ENCODE measurements at regions not wholly inside any gene's neighbourhood (a gene's known extent, or its start where the extent isn't known, plus 50 kb on each side); places are given as distances from the start of the nearest gene placed in this dataset.

GRCh38 chr16:88298181-88298832 is 84.5 kb upstream of the ZNF469 start:
- peak; percentile 59 for DNase-seq
- no peak for ATAC-seq (ENCODE audit: poor library complexity)
- intact Hi-C loops (cut with DNase I) = no loop called here

DNA sequence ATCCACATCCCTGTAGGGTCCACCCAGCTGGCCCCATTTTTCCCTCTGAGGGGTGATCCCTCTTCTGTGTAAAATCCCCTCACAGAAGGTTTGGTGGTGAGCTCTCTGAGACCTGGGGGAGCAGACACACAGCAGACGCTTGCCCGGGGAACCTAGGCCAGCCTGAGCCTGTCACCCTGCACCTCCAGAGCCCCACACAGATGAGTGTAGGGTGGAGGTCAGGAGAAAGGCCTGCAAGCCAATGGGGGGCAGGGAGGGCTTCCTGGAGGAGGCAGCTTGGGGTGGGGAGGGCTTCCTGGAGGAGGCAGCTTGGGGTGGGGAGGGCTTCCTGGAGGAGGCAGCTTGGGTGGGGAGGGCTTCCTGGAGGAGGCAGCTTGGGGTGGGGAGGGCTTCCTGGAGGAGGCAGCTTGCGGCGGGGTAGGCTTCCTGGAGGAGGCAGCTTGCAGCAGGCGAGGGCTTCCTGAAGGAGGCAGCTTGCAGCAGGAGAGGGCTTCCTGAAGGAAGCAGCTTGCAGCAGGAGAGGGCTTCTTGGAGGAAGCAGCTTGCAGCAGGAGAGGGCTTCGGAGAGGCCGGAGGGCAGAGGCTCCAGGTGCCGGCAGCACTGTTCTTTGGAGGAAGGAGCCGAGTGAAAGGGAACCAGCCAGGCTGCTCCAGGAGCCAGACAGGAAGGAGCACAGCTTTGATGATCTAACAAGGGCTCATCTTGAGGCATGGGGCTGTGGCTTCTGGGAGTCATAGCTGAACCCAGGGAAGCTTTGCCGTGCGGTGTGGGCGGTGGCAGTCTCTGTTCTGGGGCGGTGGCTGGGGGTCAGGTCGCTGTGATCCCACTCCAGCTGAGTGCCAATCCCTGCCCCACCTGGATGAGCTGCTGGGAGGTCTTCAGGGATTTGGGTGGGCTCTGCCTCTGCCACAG is 83.7 kb upstream of the ZNF469 start:
- ATAC-seq (ENCODE audit: poor library complexity) = no peak
- DNase-seq = no peak
- intact Hi-C loops (cut with DNase I) = no loop called here

DNA sequence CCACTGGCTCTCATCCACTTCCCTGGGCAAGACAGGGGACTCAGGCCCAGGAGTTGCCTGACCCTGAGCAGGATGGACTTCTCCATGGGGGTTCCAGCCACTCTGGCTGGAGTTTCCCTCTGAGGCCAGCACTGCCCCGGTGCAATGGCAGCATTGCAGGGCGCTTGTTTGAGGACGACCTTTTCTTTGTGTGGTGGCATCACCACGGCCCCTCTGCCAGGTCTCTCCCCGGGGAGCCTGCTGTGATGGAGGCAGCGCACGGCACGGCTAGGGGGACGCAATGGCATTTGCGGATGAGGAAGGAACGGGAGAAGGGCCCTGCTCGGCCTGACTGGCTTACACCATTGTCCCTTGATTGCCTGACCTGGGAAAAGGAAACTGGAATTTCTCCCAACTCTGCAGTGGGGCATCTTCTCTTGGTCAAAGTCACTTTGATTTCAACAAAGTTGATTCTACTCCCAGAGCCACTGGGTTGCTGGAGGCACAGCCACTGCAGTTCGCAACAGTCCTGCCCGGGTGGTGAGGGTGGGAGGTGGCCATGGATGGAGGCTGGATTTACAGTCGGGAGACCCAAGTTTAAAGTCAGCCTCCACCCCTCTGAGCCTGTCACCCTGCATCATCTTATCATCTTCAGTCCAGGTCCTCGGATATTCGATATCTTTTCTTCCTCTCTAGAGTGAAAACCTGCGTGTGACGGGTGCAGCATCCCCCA is 82.9 kb upstream of the ZNF469 start:
- intact Hi-C loops (cut with DNase I) = no loop called here
- DNase-seq (peak; percentile 29), ATAC-seq (ENCODE audit: poor library complexity) (no peak)

- intact Hi-C loops (cut with DNase I) = no loop called here
- DNase-seq = no peak
These were observed 82.3 kb upstream of the ZNF469 start for GRCh38 chr16:88300463-88300835.

DNA sequence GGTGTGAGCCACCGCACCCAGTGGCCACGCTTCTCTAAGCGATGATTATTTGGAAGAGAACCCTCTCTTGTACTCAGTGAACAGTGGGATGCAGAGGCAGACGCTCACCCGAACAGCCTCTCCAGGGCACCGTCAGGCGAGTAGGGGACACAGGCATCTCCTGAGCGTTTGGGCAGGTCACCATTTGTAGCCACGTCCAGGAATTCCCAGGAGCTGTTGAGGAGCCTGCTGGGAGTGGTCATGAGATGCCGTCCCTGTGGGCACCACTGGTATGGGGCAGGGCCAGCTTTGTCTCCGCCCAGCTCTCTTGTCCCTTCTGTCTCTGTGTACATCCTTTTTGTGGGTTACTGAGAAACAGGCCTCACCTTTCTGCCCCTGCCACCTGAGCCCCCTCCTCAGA is 81.3 kb upstream of the ZNF469 start:
- intact Hi-C loops (cut with DNase I) = no loop called here
- DNase-seq (no peak), ATAC-seq (ENCODE audit: poor library complexity) (no peak)

More at GRCh38 chr16:88300463-88300835, 82.3 kb upstream of the ZNF469 start:
- no peak for ATAC-seq (ENCODE audit: poor library complexity)

DNA sequence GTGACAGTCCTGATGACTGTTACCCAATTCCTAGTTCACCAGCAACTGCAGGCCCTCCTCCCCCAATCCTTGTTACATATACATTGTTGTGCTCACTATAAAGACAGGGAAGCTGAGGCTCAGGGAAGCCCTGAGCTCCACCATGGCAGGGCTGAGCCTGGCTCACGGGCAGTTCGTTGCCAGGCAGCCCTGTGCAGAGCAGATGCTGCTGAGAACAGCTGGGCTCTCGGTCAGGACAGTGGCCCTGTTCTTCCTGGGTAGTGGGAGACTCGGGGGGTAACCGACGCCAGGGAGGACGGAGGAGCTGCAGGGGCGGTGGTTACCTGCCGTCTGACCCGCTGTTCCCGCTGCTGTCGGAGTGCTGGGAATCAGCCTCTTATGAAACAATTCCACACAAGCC is 80.9 kb upstream of the ZNF469 start:
- no peak for ATAC-seq (ENCODE audit: poor library complexity)
- DNase-seq = no peak
- intact Hi-C loops (cut with DNase I) = no loop called here

GRCh38 chr16:88302666-88303065 is 80.1 kb upstream of the ZNF469 start:
- no peak for DNase-seq

GRCh38 chr16:88303405-88303804 is 79.4 kb upstream of the ZNF469 start:
- ATAC-seq (ENCODE audit: poor library complexity) (no peak), DNase-seq (no peak)
- intact Hi-C loops (cut with DNase I) = no loop called here

More at GRCh38 chr16:88302666-88303065, 80.1 kb upstream of the ZNF469 start:
- ATAC-seq (ENCODE audit: poor library complexity) = no peak
- intact Hi-C loops (cut with DNase I) = no loop called here

DNA sequence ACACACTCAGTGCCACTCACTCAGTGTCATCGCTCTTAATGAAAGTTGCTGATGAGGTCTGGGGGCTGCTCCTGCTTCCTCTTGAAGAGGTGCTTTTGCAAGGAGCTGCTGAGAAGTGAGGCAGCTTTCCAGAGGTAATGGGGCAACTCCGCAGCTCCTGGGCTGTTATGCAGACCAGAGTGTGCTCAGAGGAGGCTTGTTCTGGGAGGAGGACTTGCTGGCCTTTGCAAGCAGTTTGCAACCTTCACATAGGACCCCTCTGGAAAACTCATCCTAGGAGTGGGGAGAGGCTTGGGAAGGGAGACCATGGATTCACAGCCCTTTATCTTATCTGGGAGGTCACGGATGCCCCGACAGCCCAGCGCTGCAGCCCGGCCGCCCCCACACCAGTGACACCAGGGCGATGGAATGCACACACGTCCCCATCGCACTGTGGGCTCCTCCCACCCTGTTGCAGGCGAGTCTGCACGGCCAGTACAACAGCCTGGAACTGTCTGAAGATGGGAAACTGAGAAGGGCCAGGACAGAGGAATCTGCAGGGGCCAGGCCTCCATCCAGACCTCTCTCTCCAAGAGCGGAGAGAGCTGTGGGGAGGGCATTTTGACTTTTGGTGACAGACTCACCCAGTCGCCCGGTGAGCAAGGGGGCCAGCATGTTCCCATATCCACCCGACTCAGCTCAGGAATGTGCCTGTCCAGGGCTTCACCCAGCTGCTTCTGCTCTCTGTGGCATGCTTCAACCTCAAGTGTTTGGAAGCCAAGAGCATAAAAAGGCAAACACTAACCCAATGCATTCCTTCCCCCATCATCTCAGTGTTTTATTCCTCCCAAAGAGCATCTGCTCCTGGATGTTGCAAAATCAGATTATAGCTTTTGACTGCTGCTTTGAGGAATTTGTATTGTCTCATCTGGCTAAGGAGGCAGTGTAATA is 78.6 kb upstream of the ZNF469 start:
- ATAC-seq (ENCODE audit: poor library complexity) (peak; percentile 56), DNase-seq (peak; percentile 47)

DNA sequence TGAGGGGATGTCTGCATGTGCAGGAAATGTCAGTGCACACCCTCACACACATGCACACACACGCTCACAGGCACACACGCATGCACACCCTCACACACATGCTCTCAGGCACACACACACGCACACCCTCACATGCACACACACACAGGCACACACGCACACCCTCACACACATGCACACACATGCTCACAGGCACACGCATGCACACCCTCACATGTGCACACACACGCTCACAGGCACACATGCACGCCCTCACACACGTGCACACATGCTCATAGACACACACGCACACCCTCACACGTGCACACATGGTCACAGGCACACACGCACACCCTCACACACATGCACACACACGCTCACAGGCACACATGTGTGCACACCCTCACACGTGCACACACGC is 77.6 kb upstream of the ZNF469 start:
- no peak for ATAC-seq (ENCODE audit: poor library complexity)
- intact Hi-C loops (cut with DNase I) = no loop called here
- peak; percentile 22 for DNase-seq

More for the DNA sequence above, 78.6 kb upstream of the ZNF469 start:
- intact Hi-C loops (cut with DNase I) = no loop called here

DNA sequence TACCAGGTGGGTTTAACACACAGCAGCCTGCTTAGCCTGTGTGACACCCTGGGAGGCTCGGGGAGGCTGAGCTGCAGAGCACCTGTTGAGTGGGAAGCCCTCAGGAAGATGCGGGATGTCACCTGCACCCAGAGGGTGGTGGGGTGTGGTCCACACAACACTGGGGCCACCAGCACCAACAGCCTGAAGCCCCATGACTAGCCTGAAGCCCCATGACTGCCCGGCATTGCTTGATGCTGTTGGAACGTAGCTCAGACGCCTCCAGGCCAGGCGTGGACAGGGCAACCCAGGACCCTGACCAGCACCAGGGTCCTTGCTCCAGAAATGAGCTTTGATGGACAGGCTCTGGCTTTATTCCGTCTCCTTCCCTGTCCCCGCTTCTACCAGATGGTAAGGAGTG is 76.3 kb upstream of the ZNF469 start:
- intact Hi-C loops (cut with DNase I) = no loop called here
- DNase-seq (peak; percentile 10), ATAC-seq (ENCODE audit: poor library complexity) (no peak)

GRCh38 chr16:88306860-88307545 is 75.8 kb upstream of the ZNF469 start:
- DNase-seq (peak; percentile 20), ATAC-seq (ENCODE audit: poor library complexity) (no peak)
- intact Hi-C loops (cut with DNase I) = no loop called here

DNA sequence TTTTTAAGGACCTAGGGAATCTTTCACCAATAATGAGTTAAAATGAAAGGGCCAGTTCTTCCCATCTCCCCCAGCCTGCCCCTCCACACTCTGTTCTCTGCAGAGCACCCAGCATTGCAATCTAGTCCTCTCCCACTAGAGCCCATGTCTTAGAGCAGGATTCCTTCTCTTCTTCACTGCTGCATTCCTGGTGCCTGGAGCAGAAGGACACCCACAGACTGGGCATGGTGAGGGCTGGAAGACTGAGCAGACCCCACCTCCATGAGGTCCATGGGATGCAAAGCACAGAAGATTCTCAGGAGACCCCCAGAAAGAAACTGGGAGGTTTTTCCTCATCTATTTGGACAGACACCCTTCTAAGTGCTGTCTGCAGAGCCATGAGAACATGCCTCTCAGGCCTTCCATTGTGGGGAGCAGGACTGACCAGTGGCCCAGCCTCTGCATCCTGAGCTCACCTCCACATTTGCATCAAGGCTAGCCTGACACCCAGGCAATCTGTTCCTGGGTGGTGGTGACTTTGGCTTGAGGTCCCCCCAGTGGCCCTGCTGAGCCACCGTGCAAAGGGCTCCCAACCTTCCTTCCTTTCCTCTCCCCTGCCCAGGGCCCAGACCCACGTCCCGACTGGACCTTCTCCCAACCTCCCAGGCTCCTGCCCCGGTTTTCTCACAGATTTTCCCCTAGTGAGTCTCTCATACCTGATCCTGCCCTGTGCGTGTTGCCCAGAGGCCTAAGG is 74.2 kb upstream of the ZNF469 start:
- no peak for ATAC-seq (ENCODE audit: poor library complexity)
- intact Hi-C loops (cut with DNase I) = no loop called here
- DNase-seq = peak; percentile 17

- no peak for ATAC-seq (ENCODE audit: poor library complexity)
- intact Hi-C loops (cut with DNase I) = no loop called here
- DNase-seq = peak; percentile 22
These were observed 73.4 kb upstream of the ZNF469 start for GRCh38 chr16:88309174-88309907.

DNA sequence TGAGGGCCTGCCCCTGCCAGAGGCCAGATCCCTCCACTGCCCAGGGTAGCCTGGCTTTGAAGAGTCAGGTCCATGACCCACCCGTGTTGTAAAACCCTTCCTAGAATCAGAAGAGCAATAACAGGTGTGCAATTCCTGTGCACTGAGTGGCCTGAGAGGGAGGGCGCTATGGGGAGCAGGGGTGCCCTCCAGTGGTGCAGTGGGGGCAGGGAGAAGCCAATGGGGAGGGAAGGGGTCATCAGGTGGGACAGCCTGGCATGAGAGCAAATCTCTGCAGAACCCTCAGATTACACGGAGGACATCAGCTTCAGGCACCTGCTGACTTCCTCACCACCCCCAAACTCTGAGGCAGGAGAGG is 72.9 kb upstream of the ZNF469 start:
- intact Hi-C loops (cut with DNase I) = no loop called here
- peak; percentile 13 for DNase-seq

GRCh38 chr16:88310796-88311605 is 71.8 kb upstream of the ZNF469 start:
- ATAC-seq (ENCODE audit: poor library complexity) (no peak), DNase-seq (peak; percentile 8)
- intact Hi-C loops (cut with DNase I) = no loop called here

More for the DNA sequence above, 72.9 kb upstream of the ZNF469 start:
- ATAC-seq (ENCODE audit: poor library complexity) = no peak
